ENCODE measurements at regions not wholly inside any gene's neighbourhood (a gene's known extent, or its start where the extent isn't known, plus 50 kb on each side); places are given as distances from the start of the nearest gene placed in this dataset.

GRCh38 chr7:27329909-27330308, 87.3 kb downstream of the EVX1 start:
- TF ChIP-seq POLR2AphosphoS5 (IDR thresholded peaks at IDR 0.05), result no peak
- peak; percentile 9 for TF ChIP-seq CTCF (IDR thresholded peaks at IDR 0.05; ENCODE audit: poor library complexity, severe bottlenecking)
- no peak for TF ChIP-seq EZH2 (IDR thresholded peaks at IDR 0.05; ENCODE audit: borderline replicate concordance, insufficient read depth, low read length, poor library complexity, severe bottlenecking)
- no peak for TF ChIP-seq REST (IDR thresholded peaks at IDR 0.05; ENCODE audit: borderline replicate concordance)
- no peak for TF ChIP-seq SMC3 (conservative IDR thresholded peaks at IDR 0.05; ENCODE audit: poor library complexity)
- TF ChIP-seq EP300 (conservative IDR thresholded peaks at IDR 0.05; ENCODE audit: poor library complexity, severe bottlenecking), result no peak
- TF ChIP-seq TAF1 (IDR thresholded peaks at IDR 0.05; ENCODE audit: low read depth), result no peak
- TF ChIP-seq MXI1 (conservative IDR thresholded peaks at IDR 0.05; ENCODE audit: poor library complexity, severe bottlenecking), result no peak
